ENCODE measurements at regions not wholly inside any gene's neighbourhood (a gene's known extent, or its start where the extent isn't known, plus 50 kb on each side); places are given as distances from the start of the nearest gene placed in this dataset.

DNA sequence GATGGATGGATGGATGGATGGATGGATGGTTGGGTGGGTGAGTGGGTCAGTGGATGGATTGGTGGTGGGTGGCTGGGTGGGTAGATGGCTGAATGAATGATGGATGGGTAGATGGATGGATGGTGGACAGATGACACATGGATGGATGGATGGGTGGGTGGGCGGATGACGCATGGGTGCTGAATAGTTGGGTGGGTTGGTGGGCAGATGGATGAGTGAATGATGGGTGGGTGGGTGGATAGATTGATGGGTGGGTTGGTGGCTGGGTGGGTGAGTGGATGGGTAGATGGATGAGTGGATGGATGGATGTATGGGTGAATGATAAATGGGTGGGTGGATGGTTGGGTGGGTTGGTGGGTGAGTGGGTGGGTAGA is 69.9 kb upstream of the NKX1-1 start:
- DNase-seq (ENCODE audit: low spot score) = no peak

DNA sequence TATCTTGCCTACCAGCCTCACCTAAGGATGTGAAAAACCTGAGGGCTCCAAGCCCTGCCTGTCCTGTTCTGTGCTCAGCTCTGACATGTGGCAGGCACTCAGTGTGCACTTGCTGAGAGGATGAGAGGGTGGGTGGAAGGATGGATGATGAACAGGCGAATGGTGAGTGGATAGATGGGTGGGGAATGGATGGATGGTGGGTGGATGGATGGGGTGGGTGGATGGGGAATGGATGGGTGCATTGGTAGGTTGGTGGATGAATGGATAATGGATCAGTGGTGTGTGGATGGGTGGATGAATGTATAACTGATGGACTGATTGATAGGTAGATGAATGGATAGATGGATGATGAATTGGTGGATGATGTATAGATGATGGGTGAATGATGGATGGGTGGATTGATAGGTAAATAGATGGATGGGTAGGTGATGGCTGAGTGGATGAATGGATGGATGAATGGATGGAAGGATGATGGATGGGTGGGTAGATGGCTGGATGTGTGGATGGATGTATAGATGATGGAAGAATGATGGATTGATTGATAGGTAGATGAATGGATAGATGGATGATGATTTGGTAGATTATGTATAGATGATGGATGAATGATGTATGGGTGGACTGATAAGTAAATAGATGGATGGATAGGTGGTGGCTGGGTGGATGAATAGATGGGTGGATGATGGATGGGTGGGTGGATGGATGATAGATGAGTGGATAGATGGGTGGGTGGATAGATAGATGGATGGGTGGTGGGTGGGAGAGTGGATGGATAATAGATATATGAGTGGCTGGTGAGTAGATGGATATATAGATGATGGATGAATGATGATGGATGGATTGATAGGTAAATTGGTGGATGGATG is 69.3 kb upstream of the NKX1-1 start:
- DNase-seq (ENCODE audit: low spot score) = no peak

DNA sequence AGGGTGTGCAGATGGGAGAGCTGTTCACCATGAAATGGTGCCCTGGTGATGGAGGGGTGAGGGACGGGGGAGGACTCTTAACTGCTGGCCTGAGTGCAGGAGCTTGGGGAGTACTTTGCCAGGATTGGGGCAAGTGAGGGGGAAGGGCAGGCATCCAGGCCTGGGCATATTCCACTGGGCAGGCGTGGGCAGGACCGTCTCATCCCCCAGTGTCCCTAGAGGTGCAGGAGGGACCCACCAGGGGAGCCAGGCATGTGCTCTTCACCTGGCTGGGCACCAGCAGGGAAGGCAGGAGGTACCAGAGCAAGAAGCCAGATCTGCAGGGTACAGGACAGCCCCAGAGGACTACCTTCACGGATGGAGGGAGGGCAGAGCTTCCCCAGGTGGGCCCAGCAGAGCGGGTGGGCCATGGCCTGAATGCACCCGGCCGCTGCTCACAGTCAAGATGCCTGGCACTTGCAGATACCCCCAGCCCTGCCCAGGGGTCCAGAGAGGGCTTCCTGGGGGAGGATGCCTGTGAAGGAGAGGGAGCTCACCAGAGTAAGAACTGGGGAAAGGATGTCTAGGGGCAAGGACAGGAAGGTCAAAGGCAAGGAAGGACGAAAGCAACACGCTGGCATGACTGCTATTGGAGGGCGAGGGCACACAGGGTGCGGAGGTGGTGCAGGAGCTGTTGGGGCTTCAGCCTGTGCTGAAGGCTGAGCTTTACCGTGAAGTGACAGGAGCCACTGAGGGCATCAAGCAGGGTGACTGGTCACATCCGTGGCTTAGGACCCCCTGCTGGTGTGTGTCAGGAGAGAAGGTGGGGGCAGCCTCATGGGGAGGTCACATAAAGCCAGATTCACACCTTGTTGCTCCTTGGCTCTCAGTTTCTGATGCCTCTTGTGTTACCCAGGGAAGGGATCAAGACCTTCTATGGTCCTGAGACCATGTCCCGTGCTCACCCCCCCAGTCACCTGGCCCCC is 68.2 kb upstream of the NKX1-1 start:
- DNase-seq (ENCODE audit: low spot score) = no peak

DNA sequence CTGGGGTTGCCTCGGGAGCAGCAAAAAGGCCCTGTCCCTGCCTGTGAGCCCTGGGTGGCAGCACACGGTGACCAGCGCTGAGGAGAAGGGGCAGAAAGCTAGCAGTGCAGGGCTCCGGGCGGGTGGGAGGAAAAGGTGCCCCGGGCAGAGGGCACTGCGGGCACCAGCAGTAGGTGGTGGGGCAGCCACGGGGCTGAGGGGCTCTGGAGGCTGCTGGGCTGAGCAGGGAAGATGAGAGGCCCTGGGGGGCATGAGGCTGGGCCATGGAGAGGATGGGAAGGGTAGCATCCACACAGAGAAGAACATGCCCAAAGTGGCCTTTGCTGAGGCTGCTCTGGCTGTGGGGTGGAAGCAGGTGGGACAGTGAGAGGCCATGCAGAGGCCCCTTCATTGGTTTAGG is 67.5 kb upstream of the NKX1-1 start:
- no peak for DNase-seq (ENCODE audit: low spot score)

DNA sequence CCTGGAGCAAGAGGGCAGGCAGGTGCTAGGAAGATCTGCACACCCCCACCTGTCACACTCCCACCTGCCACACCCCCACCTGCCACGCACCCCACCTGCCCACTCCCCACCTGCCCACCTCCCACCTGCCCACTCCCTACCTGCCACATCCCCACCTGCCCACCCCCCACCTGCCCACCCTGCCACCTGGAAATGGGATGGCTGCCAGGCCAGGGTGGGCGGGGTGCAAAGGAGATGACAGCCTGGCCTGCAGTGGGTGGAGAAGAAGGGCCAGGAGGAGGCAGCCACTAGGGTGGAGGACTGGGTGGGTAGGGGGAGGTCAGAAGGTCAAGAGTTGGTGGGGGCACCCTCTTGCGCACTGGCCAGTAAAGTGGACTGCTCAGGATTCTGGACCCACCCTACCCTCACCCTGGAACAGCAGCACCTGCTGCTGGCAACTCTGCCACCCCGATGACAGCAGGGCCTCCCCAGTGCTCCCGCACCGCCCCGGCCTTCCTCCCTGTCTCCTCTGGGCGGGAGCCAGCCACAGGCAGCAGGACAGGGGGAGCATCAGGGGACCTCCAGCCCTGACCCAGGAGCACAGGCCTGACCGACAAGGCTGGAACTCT is 66.8 kb upstream of the NKX1-1 start:
- DNase-seq (ENCODE audit: low spot score) = no peak

DNA sequence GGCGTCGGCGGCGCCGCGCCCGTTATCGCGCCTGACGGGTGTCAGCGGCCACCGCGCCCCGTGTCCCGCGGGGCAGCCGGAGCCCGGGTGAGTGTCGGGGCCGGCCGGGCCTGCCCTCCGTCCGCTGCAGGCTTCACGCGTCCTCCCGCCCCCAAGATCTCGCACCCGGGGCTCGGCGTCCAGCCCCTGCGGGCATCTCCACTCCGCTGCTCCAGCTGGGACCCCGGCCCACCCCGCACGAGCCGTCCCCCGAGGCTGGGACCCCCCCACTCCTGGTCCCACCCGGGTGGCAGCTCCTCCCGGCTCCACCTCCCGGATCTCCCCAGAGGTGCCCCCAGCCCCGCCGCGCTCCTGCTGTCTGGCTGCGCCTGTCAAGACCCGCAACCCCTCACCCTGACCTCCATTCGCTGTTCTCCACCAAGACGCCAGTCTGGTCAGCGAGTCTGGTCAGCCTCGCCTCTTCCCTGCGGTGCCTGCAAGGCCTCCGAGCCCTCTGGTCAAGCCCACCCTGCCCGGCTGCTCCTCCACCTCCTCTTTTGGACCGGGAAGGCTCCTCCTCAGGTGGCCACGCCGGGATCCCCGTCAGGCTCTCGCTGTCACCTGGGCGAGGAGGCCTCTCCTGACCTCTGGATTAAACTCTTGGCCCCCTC is 66.0 kb upstream of the NKX1-1 start:
- no peak for DNase-seq (ENCODE audit: low spot score)

DNA sequence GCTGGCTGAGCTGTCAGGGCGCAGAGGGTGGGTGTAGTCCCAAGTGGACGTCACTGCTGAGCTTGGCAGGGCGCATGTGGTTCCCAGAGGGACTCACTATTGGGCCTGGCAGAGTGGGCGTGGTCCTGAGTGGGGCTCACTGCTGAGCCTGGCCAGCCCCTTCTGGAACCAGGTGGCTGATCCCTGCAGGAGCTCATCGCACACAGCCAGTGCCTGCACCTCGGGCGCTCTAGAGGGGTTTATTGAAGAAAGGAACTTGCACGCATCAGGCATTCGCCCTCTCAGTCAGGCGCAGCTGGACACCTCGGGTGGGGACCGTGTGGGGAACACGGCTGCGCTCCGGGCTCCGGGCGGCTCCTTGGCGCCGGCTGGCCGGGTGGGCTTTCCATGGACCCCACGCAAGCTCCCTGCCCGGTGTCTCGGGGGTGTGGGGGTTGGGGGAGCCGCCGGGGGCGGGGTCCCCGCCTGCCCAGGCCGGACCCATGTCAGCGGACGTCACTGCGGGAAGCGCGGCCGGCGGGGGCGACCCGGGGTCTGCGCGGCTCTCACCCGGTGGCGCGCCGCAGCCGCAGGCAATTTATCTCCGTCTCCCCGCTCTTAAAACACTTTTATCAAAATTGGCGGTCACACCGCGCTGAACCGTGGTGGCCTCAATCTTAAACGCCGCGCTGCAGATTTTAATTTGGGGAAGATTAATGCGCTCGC is 65.4 kb upstream of the NKX1-1 start:
- no peak for DNase-seq (ENCODE audit: low spot score)

DNA sequence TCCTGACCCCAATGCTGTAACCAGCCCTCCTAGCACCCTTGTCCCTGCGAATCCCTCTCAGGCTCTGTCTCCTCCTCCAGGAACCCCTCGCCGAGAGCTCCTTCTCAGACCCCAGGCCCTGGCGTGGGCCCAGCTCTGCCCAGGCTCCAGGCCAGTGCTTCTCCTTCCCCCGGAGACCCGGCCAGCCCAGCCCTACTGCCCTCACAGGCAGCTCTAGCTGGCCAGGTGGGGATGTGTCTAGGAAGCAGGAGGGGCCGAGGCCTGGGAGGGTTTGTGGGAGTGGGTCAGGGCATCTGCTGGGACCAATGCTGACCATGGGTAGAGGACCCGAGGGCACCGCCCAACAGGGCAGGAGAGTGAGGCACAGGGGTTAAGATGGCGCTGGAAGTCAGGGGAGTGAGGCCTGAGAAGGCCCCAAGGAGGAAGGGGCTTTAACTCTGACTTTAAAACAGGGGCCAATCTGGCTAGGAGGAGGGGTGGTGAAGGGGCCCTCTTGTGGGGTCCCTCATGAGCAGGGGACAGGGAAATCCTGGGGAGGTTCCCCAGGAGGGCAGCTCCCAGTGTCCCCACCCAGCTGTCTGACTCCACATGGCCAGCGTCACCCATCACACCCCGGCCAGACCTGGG is 64.7 kb upstream of the NKX1-1 start:
- no peak for DNase-seq (ENCODE audit: low spot score)

DNA sequence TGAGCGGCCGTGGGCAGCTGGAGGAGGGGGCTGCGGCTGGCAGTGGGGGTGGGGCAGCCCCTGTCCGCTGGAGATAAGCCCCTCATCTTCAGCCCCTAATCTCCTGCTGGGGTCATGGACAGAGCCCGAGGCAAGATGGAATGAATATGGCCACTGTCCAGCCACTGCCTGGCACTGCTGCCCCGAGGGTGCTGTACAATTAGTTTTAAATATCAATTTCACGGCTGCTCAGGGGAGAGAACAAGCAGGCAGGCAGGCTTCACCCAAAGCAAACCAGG is 64.1 kb upstream of the NKX1-1 start:
- DNase-seq (ENCODE audit: low spot score) = no peak

DNA sequence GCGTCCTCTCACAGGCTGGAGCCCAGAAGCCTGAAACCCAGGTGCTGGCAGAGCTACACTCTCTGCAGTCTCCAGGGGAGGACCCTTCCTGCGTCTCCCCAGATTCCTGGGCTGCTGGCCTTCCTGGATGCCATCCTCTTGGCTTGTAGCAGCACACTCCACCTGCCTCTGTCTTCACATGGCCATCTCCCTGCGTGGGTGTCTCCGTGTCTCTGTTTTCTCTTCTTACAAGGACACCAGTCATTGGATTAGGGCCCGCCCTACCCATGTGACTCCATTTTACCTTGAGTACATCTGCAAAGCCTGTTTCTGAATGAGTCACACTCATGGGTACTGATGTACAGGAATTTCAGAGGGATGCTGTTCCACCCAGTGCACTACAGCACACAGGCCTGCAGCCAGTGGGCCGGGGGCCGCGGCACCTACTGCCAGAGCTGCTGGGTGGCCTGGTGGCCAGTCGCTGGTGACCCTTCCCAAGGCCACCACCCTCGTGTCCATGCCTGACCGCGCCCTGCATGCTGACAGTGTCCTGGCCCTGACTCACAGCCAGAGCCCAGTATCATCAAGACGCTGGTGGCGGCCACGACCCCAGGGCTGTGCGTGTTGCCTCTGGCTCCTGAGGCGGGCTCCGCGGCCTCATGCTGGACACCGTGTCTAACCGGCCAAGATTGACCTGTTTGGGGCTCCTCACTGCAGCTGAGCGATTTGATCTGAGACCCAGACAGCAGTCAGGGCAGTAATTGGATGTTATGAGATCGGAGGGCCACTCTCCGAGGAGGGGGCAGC is 63.6 kb upstream of the NKX1-1 start:
- DNase-seq (ENCODE audit: low spot score) = no peak

DNA sequence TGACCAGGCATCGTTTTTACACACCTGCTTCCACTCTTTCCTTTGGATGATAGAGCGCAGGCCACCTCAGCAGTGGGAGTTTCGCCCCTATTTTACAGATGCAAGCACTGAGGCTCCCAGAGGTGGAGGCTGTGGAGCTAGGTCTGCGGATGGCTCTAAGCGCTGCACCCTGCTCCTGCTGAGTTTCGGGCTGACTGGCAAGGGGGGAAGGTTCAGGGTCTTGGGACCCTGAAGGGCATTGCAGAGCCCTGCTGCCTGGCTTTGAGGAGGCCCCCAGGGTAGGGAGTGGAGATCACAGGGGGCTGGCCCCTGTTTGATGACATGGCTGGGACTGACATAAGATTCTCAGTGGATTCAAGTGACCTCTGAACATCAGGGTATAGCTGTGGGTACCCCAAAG is 62.8 kb upstream of the NKX1-1 start:
- no peak for DNase-seq (ENCODE audit: low spot score)

DNA sequence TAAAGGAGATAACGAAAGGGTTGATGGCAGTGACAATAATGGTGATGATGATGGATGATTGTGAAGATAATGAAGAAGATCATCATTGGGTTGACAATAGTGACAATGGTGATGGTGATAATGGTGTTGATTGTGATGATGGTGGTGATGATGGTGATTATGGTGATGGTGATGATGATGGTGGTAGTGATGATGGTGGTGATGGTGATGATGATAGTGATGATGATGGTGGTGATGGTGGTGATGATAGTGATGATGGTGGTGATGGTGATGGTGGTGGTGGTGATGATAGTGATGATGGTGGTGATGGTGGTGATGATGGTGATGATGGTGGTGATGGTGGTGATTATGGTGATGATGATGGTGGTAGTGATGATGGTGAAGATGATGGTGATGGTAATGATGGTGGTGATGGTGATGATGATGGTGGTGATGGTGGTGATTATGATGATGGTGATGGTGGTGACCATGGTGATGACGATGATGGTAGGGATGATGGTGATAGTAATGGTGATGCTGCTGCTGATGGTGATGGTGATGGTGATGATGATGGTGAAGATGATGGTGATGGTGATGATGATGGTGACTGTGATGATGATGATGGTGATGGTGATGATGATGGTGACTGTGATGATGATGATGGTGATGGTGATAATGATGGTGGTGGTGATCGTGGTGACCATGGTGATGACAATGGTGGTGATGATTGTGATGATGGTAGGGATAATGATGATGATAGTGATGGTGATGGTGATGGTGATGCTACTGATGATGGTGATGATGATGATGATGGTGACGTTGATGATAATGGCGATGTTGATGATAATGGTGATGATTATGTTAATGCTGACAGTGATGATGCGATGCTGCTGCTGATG is 61.6 kb upstream of the NKX1-1 start:
- DNase-seq (ENCODE audit: low spot score) = no peak

DNA sequence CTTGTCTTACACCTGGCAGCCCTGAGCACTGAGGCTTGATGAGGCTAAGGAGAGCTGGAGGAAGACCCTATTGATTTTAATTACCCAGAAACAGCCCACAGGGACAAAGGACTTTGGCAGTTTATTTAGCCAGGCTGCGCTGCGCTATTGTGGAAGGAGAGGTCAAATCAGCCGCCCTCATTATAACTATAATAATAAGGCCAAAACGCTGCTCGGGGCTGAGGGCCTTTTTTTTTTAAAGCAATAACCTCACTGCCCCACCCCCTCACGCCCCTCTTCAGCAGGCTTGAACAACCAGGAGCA is 60.6 kb upstream of the NKX1-1 start:
- DNase-seq (ENCODE audit: low spot score) = no peak

DNA sequence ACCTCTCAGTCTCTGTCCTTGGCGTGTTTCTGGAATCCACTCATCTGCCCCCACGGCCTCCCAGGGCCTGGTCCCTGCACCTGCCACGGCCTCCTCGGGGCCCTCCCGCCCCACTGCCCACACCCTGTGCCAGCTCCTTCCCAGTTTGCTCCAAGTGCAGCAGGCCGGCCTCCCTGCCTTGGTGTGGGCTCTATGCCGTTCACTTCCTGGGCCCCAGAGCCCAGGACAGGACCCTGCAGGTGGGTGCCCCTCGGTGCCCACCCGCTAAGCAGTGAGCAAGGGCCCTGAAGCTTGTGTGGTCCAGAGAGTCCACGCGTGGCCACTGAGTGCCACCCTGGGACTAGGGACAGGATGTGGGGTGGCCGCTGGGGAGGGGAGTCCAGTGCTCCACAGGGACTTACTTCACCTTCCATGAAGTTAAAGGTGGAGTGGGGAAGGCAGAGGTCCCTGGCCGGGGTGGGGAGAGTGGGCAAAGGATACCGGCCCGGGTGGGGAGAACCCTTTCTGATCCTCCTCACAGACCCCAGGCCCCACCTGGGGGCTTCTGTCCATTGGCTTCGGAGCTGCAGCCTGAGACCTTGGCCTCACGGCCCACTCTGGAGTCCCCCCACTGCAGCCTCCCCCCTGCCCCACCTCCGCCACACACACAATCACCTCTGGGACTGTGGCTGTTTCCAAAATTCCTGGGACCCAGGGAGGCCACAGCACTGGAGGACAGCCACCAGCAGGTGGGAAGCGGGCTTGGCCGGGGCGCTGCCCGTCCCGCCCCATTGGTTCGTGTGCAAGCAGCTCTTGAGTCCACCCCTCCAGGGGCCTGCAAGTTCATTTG is 60.0 kb upstream of the NKX1-1 start:
- DNase-seq (ENCODE audit: low spot score) = no peak

DNA sequence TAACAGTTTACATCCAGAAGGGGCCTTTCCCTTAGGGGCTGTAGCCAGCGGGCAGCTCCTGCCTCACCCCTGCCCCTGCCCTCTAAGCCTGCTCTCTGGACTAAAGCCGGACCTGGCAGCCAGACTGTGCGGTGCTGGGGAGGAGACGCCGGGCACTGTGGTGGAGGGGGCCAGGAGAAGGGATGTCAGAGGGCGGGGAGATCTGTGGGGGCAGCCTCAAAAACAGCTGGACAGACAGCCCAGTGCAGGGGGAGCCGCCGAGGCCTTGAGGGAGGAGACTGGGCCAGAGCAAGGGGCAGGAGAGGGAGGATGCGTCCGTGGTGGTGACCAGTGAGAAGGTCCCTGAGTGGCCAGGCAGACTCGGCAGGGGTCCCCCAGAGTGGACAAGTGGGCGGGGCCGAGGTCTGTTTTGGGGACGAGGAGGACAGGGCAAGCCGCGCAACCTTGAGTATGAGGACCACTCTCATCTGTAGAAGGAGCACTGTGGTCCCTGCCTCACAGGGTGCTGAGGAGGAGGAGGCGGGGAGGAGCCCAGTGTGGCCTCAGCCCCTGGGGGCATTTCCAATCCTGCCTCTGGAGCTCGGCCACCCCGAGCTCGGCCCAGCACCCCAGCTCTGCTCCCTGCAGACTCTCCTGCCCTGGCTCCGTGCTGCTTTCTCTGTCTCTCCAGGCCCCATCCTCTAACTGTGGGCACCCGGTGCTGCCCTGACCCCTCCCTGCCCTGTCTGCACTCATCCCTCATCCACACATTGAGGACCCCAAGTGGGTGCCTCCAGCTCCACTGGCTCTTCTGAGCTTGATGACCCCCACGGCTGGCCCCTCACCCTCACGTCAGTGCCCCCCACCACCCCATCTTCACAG is 59.2 kb upstream of the NKX1-1 start:
- no peak for DNase-seq (ENCODE audit: low spot score)

DNA sequence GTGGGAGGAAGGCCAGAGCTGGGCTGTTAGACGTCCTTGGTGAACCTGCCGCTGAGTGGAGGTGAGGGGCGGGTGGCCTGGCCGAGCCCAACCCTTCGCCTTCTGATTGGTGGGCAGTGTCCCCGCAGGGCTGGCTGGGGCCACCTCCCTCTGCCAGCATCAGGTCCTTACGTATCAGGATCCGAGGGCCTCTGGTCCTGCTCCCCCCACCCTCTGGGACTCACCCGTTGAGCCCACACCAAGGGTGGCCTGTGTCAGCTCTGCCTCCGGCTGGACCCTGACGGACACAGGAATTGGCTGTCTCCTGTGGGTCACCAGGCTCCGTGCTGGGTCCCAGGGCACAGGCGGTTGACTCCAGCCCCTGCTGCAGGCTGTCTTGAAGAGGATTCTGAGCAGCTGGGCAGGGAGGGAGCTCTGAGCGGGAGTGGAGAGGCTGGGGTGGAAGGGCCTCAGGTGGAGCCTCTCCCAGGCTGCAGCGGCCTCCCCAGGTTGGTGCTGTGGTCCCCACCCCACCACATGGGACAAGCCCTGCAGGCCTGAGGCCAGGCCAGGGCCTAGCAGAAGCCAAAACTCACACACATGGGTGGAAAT is 58.4 kb upstream of the NKX1-1 start:
- no peak for DNase-seq (ENCODE audit: low spot score)

DNA sequence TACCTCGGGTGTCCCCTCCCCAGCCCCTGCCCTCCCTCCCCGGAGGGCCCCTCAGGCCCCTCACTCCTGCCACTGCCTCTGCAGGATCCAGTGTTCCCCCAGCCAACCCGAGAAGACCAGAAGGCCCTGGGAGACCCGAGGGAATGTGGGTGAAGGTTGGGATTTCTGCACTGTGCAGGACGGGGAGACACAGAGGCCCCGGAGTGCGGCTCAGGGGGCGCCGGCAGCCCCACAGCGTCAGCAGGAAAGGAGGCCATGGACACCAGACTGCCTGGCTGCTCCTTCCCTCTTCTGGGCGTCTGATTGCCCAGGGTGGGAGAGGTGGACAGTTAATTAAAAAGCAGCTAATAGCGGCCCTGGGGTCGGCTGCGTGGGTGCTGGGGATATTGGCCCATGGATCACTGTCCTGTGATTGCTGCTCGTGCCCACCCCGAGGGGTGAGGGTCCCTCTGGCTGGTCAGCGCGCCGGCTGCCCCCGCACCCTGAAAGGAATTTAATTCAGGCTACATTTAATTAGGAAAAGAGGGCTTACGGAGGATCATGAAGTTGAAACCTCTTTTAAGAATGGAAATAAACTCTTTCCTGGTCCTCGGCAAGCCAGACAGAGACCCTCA is 57.8 kb upstream of the NKX1-1 start:
- no peak for DNase-seq (ENCODE audit: low spot score)
